Lower leg skin (tissue), 3 donors: ENCODE measurements at regions not wholly inside any gene's neighbourhood (a gene's known extent, or its start where the extent isn't known, plus 50 kb on each side); places are given as distances from the start of the nearest gene placed in this dataset.

Experiments
- POLR2A ChIP-seq, 2 donors: fragments of 450-650 bp; IDR thresholded peaks; one replicate each; pipeline ENCODE4 v1.6.1; 2016 to 2017; ENCODE audit warnings: antibody characterized with exemption in 2 of 2, mild to moderate bottlenecking in 1 of 2, moderate library complexity in 1 of 2
- TF ChIP-seq, protein P1 (sequence below), 3 donors: fragments of 450-650 bp; IDR thresholded peaks; one replicate each; pipeline ENCODE4 v1.5.1; 2016; ENCODE audit warnings: antibody characterized with exemption in 3 of 3, mild to moderate bottlenecking in 3 of 3, moderate library complexity in 2 of 3

DNA sequence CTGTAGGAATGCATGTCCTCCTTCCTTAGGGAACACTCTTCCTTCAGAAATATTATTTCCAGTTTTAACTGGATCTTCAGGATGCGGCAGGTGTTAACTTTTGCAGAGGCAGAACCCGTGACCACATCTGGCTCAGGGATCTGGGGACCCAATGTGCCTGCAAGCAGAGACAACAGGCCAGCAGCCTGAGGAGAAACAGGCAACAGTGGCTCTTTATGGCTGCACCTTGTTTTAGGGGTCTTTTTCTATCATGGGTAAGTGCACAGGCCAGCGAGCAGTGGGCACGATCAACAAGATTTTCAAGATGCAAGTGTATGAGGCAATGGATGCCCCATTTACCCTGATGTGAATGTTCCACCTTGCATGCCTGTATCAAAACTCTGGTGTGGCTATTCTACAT lies 497.5 kb upstream of the KLF6 start:
- TF ChIP-seq, protein P1, sequence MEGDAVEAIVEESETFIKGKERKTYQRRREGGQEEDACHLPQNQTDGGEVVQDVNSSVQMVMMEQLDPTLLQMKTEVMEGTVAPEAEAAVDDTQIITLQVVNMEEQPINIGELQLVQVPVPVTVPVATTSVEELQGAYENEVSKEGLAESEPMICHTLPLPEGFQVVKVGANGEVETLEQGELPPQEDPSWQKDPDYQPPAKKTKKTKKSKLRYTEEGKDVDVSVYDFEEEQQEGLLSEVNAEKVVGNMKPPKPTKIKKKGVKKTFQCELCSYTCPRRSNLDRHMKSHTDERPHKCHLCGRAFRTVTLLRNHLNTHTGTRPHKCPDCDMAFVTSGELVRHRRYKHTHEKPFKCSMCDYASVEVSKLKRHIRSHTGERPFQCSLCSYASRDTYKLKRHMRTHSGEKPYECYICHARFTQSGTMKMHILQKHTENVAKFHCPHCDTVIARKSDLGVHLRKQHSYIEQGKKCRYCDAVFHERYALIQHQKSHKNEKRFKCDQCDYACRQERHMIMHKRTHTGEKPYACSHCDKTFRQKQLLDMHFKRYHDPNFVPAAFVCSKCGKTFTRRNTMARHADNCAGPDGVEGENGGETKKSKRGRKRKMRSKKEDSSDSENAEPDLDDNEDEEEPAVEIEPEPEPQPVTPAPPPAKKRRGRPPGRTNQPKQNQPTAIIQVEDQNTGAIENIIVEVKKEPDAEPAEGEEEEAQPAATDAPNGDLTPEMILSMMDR (IDR thresholded peaks at IDR 0.05) = no peak
- no peak for TF ChIP-seq POLR2A (IDR thresholded peaks at IDR 0.05)
